RKO (cell line): ENCODE measurements at regions not wholly inside any gene's neighbourhood (a gene's known extent, or its start where the extent isn't known, plus 50 kb on each side); places are given as distances from the start of the nearest gene placed in this dataset.

Source experiments
- DNase-seq: peaks from one replicate; pipeline ENCODE4 v3.0.0-alpha.2; 2016; ENCODE audit warnings: low spot score

GRCh38 chr5:68748101-68748500, 345.7 kb upstream of the SLC30A5 start:
- no peak for DNase-seq

DNA sequence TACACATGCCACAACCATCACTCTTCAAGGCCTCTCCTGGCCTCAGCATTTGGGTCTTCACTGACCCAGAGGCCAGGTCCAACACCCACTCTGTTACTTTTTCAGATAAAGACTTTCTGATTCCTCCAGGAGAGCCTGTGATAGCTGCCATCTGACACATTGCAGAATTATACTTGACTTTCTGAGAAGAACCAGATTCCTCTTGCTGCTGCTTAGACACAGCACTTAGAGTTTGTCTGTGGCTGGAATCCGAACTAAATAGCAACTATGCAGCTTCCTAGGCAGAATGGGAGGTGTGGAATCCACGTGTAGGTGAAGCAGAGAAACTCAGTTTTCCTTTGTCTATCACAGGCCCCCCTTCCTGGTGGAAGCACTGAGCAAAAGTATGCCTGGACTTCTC, 344.7 kb upstream of the SLC30A5 start:
- DNase-seq, result no peak

GRCh38 chr5:68749631-68750030, 344.2 kb upstream of the SLC30A5 start:
- DNase-seq, result no peak

GRCh38 chr5:68751661-68752060, 342.2 kb upstream of the SLC30A5 start:
- no peak for DNase-seq

GRCh38 chr5:68754536-68754935, 339.3 kb upstream of the SLC30A5 start:
- no peak for DNase-seq

- DNase-seq, result no peak
Observed at GRCh38 chr5:68755293-68755692, 338.5 kb upstream of the SLC30A5 start.

DNA sequence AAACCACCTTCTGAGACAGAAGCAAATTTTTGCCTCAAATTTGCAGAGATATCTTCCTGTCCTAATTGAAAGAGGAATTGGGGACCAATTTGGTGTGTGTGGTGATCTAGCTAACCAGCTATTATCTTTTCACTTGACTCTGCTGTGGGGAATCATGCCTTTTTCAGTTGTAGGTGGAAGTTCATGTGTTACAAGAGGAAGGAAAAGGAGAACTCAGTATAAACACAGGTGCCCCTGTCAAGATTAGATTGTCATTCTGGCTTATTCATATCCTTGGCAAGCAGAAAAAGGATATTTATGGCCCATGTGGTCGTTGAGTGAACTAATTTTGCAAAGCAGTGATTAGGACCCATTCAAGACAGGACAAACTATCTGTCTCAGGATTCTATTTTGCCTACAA, 336.8 kb upstream of the SLC30A5 start:
- DNase-seq, result no peak

- DNase-seq, result no peak
Observed at GRCh38 chr5:68757626-68758212, 336.1 kb upstream of the SLC30A5 start.

DNA sequence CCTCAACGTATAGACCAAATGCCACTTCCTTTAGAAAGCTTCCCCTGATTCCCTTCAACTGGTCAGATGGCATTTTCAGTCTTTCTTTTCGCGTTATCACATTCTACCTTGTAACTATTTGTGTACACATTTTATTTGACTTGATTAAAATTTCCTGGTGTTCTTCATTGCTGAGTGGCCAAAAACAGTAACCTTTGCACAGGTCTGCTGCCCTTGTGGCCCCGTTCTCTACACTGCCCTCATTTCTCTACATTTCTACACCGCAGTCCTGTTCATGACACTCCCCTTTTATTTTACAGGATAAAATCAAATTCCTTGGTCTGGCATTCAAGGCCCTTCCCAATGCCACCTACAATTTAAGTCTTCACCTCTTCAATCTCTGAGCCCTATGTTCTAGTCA, 334.2 kb upstream of the SLC30A5 start:
- DNase-seq, result no peak

- no peak for DNase-seq
Observed at GRCh38 chr5:68762201-68762600, 331.6 kb upstream of the SLC30A5 start.

GRCh38 chr5:68766952-68767464, 326.8 kb upstream of the SLC30A5 start:
- DNase-seq, result no peak

GRCh38 chr5:68770551-68770950, 323.3 kb upstream of the SLC30A5 start:
- DNase-seq, result no peak

DNA sequence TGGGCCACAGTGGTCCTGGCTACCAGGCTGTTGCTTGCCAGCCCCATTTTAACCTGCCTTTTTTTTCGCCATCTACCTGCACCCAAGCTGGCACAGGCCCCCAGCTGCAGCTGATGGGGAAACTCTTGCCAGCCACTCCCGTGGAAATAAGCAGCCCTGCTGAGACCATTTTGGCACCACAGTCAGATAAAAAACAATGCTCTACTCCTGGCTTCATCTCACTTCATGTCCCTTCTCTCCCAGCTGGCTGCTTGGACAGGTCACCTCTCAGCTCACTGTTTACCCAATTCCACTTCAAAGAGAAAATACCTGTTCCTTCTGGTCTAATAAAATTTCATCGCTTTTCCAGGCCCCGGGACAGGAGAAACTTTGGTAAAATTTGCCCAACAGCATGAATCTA, 322.6 kb upstream of the SLC30A5 start:
- no peak for DNase-seq

- no peak for DNase-seq
Observed at GRCh38 chr5:68771732-68772131, 322.1 kb upstream of the SLC30A5 start.

DNA sequence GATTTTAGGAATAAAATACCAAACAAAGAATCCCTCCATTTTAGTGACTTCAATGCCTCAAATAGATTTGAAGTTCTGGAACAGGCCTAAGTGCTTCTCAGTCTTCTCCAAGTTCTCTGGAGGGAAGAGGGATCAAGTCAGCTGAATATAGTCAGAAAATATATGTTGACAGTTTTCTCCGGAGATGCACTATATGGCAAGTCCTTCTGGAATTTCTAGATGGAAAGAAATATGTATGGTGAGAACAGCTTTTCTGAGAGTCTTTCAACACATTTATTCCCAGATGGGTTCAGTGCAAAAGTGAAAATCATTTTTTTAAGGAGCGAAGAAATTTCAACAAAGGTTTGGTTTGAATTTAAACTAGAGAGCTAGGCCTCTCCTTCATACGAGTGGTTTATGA, 317.4 kb upstream of the SLC30A5 start:
- DNase-seq, result no peak

GRCh38 chr5:68777135-68777534, 316.7 kb upstream of the SLC30A5 start:
- DNase-seq, result no peak

- no peak for DNase-seq
Observed at GRCh38 chr5:68778484-68778883, 315.3 kb upstream of the SLC30A5 start.

DNA sequence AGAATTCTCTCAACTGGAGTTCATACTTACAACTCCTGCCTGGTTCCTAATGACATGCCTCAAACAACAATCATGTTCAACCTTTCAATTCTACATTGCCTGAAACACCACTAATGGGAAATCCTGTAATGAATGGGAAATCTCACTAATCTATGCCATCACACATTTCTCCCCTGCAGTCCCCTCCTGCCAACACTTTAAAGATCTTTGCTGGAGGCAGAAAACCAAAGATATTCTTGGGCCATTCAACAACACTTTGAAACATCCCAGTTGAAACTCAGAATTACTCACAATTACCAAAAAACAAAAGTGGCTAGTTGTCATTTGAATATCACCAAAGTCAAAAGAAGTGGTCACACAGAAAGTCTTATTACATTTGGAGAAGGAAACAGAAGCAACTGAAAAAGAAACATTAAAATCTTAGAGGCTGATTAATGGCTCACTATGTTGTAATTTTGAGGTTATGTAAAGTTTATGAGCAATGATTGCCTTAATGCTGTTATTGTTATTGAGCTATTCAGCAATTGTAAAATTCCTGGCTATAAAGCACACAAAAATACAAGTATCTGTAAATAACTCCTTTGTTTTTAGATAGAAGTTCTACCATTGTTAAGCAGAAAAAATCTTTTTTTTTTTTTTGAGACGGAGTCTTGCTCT, 313.4 kb upstream of the SLC30A5 start:
- no peak for DNase-seq

GRCh38 chr5:68793074-68793473, 300.7 kb upstream of the SLC30A5 start:
- no peak for DNase-seq

DNA sequence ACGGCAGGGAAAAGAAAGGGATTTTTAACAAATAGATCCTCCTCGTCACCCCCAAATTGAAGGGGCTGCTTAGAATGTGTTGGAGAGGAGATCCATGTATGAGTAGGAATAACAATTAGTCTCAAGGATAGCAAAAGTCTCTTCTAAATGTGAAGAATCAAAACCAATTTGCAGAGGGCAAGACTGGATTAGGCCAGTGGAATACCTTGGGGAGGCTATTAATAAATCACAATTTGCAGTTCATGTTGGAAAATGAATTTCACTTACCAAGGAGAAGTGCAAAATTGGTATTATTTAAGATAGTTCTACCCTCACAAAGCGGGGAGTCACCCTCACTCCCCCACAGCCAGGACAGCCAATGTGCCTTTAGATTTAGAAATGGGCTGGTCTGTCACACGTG, 299.8 kb upstream of the SLC30A5 start:
- no peak for DNase-seq

DNA sequence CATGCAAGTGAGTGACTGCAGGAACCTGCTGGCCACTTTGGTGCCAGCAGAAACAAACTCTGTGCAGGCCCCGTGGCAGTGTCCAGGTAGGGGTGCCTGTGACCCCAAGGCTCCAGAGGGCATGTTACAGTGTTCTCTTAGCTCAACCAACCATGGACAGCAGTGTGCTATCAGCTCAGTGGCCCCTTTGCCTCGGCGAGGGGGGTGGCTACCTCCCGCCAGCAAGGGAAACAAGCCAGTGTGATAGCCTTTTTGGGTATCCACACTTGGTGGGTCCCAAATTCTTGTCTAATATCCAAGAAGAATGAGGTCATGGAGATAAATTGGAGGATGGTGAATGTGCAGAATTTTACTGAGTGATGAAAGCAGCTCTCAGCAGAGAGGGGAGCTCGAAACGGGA, 298.6 kb upstream of the SLC30A5 start:
- no peak for DNase-seq

DNA sequence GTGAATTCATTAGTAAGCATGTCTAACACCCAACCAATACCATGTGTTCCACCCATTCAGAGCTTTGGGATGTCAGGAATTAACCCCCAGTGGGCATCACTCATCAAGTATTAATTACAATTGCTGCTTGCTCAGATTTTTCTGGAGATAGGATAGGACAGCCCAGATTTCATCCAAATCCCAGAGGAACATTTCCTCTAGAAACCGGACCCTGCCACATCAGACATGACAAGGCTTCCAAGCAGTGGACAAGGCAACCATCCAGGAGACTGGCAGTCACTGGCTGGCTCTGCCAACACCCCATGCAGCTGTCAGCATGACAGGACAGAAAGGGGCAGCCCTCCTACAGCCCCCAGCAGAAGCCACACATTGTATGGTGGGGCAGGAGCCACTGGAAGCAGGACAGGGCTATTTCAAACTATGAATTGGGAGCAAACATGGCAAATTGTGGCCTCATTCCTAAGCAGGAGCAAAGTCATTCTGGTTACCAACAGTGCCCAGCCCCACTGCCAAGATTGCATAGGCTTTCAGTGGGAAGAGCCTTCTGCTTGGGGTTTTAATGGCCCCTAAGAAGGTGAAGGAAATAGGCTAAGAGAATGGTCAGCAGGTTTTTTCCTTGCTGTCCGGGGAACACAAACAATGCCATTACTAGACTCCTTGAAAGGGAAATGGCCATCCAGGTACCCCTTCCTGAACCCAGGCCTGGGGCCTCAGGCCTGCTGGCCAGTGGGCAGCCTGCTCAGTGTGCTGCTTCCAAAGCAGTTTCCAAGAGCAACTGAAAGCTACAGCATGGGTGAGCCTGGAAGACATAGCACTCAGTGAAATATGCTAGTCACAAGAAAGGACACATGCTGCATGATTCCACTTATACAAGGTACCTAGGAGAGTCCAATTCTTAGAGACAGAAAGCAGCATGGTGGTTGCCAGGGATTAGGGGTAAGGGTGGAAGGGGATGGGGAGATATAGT, 294.7 kb upstream of the SLC30A5 start:
- no peak for DNase-seq

DNA sequence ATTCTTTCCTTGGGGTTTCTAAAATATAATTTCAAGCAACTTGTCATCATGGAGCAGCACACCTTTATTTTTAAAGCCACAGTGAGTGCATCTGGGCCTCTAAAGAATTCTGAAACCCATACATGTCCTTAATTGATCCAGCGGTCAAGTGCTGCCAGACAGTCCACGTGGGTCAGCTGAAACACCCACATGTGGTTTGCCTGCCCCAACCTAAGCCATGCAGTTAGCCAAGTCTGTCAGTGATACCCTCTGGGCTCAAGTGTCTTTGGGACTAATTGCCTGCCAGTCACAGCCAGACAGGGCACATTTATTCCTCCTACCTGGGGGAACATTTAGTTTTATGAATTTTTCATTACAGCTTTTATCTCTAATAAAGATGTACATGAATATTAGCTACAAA, 291.4 kb upstream of the SLC30A5 start:
- DNase-seq, result no peak
